HG03066 (cell line): ENCODE measurements at regions not wholly inside any gene's neighbourhood (a gene's known extent, or its start where the extent isn't known, plus 50 kb on each side); places are given as distances from the start of the nearest gene placed in this dataset.
"Not testable (repeated sequence)": the region's sequence is repeated elsewhere in the genome, so short reads cannot be mapped to it uniquely, and the experiment has no call there.

Experiments used
- ATAC-seq: cut with Tn5 transposase; IDR thresholded peaks from one replicate; pipeline ENCODE4 v1.9.1; 2021; ENCODE audit warnings: low read depth; ENCODE audit not compliant: unreplicated experiment

DNA sequence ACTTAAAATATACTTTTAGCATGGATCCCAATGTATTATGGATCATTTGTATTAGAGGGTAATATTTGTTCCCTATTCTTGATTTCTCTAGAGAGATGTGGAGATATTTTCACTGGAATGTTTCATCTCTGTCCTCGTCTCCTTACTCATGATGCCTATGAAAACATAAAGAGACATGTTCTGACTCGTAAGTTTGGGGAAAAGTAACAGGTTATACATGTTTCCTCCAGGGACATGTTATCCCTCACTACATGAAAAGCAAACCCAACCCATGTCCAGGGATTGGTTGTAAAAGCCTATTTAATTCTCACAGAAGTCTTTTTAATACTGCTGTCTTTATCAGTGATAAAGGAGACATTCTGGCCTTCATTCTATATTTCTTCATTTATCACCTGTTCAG, 621.4 kb downstream of the GABRG1 start:
- no peak for ATAC-seq

DNA sequence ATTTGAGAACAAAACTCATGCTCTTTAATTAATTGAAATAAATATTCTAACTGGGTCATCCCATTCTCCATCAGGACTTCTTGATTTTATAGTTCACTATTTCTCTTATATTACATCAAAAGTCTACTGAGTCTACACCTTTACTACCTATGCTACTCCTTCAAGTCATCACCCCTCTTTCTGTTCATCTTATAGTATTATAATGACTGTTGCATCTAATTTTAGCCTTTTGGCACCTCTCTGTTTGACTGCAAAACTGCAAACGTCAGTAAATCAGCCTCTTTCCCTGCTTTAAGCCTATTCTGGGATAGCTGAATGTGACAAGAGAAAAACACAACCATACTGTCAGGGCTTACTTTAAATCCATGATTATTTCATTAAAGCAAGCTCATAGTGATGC, 639.1 kb downstream of the GABRG1 start:
- no peak for ATAC-seq

DNA sequence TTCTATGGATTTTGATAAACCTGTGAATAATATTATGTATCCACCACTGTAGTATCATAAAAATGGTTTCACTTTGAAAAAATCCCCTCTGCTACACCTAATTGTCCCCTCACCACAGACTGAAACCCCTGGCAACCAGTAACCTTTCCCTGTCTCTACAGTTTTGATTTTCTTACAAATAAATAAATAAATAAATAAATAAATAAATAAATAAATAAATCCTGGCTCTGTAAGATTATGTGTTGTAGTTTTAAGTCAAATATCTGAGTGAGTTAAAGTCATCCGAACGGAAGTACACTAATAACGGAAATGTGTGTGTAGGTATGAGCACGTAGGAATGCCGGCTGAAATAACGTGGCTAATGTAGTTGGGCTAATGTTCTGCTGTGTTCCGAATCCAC, 641.5 kb downstream of the GABRG1 start:
- no peak for ATAC-seq

DNA sequence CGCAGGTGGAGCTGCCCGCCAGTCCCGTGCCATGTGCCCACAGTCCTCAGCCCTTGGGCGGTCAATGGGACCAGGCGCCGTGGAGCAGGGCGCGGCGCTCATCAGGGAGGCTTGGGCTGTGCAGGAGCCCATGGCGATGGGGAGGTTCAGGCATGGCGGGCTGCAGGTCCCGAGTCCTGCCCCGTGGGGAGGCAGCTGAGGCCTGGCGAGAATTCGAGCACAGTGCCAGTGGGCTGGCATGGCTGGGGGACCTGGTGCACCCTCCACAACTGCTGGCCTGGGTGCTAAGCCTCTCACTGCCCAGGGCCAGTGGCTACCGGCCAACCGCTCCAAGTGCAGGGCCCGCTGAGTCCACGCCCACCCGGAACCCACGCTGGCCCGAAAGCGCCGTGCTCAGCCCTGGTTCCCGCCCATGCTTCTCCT, 646.5 kb downstream of the GABRG1 start:
- no peak for ATAC-seq

DNA sequence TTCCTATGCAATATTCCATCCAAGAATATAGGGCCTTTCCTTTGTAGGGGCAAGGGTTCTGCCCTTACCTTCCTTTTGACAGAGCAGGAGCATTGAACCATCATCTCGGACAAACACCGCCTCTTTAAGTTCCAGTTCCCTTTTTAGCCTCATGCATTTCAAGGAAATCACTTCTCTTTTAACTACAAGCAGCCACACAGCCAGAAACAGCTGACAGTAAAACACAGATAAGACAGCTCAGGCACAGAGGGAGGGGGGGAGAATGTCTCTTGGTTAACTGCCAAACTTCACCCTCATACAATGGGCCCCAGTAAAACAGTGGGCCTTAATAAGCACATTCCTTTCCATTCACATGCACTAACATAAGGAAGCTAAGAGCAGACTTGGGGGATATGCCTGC, 648.3 kb downstream of the GABRG1 start:
- no peak for ATAC-seq

DNA sequence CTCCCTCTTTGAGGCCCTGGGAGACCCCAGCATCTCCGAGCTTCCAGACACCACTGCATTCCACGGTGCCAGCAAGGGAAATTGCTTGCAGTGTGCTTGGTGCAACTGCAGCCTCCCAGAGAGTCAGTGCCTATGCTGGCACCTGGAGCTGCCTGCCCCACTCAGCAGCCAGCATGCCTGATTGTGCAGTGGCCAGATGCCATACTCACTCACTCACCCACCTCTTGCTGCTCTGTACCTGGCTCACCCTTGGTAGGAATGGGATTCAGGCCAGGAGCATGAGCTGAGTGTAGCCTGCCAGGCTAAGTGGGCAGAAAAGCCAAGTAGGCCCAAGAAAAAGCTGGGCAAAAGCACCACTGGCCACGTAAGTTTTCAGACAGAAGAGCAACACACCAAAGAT, 651.4 kb downstream of the GABRG1 start:
- no peak for ATAC-seq

DNA sequence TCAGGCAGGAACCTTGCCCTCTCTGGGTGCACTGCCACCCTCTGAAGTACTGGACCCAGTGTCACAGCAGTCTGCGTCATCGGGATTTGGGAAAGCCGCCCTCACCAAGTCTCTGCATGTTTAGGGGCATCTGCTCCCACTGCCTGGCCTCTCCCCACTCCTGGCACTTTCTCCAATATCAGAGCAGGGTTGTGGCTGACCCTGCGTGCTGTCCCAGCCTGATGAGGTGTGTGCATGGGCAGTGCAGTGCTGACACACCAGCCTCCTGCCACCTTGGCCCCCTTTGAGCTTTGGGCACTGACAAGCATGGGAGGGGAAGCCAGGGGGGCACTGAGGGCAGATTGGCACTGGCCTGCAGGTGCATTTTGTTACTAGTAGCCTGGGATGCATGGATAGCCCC, 652.5 kb downstream of the GABRG1 start:
- no peak for ATAC-seq

DNA sequence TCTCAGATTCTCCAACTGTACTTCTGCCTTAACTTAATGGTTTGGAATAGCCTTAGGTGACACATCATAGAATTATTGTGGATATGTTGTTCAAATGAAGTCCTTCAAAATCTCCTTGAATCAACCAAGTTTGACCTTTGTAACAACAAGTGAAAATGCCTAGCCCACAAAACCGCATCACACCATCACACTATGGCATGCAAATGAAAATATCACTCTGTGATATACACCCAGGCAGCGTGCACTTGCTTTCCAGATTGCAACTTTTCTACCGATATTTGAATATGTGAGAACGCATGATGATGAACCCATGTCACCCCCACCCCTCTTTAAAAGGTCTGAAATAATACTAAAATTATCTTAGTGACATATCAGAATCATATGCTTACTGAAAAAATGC, 656.7 kb downstream of the GABRG1 start:
- no peak for ATAC-seq

GRCh38 chr4:45460157-45460556, 663.7 kb downstream of the GABRG1 start:
- ATAC-seq = not testable (repeated sequence)

GRCh38 chr4:45455217-45455616, 668.6 kb downstream of the GABRG1 start:
- ATAC-seq = no peak

DNA sequence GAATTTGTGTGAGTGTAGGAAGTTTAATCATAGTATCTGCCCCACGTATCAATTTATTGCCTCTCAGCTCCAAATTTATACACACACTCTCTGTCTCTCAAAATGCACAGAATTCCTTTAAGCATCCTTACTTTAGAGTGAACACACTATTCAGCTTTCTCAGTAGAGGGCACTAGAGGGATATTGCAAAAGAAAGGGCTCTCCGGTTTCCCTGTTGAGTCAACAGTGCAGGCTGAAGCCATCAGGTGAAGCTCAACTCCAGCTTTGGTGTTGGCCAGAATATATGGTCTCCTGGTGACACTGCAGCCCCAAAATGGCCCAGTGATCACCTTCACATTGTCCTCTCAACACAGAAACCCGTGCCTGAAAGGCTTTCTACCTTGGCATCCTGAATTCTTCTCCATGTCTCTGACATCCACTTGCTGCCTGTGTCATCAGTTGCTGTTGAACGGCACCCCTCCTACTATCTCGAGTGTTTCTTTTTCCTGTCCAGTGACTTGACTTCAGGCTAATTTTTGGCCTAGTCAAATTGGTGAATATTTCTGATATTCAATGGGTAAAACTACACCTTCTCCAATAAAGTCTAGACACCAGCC, 670.5 kb downstream of the GABRG1 start:
- ATAC-seq = no peak

GRCh38 chr4:45442466-45442865, 681.4 kb downstream of the GABRG1 start:
- ATAC-seq = no peak

GRCh38 chr4:45438047-45438446, 685.8 kb downstream of the GABRG1 start:
- ATAC-seq = no peak

DNA sequence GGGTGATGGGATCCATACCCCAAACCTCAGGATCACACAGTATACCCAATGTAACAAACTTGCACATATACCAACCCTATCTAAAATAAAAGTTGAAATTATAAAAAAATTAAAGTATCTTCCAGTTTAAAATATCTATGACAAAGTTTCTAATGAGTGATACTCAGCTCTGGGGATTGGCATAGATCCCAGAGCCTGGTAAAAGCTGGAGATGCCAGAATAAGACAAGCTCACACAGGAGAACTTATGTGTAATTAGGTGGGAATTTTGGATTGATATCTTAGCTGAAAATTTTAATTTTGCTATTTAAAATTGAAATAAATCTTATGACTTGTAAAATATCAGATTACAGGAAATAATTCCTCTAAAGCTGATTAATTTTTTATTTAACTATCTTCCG, 686.5 kb downstream of the GABRG1 start:
- ATAC-seq = no peak

- no peak for ATAC-seq
Measured at GRCh38 chr4:45425135-45425534, 698.7 kb downstream of the GABRG1 start.

DNA sequence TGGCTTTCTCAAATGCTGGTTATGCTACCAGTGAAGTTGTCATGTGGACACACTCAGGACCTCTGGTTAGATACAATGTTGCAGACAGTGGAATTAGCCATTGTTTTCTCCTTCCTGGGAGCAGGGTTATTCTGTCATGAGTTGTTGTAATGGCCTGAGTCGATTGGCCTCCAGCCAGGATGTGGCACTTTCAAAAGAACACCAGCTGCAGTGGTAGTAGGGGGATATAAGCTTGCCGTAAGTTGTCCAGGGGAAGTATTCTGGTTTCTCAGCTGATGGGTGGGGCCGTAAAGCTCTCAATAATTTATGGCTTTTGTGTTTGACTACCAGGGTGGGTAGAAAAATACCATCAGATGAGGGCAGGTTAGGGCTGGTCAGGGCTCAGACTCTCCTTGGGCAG, 697.5 kb upstream of the GNPDA2 start:
- ATAC-seq = no peak

DNA sequence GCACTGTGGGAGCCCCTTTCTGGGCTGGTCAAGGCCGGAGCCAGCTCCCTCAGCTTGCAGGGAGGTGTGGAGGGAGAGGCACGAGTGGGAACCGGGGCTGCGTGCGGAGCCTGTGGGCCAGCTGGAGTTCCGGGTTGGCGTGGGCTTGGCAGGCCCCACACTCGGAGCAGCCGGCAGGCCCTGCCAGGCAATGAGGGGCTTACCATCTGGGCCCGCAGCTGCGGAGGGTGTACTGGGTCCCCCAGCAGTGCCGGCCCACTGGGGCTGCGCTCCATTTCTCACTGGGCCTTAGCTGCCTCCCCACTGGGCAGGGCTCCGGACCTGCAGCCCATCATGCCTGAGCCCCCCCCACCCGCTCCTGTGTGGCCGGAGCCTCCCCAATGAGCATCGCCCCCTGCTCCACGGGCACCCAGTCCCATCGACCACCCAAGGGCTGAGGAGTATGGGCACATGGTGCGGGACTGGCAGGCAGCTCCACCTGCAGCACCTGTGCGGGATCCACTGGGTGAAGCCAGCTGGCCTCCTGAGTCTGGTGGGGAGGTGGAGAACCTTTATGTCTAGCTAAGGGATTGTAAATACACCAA, 693.8 kb upstream of the GNPDA2 start:
- not testable (repeated sequence) for ATAC-seq

GRCh38 chr4:45410701-45411210, 684.4 kb upstream of the GNPDA2 start:
- no peak for ATAC-seq

GRCh38 chr4:45409536-45409935, 683.2 kb upstream of the GNPDA2 start:
- no peak for ATAC-seq

- no peak for ATAC-seq
Measured at GRCh38 chr4:45408996-45409395, 682.6 kb upstream of the GNPDA2 start.

DNA sequence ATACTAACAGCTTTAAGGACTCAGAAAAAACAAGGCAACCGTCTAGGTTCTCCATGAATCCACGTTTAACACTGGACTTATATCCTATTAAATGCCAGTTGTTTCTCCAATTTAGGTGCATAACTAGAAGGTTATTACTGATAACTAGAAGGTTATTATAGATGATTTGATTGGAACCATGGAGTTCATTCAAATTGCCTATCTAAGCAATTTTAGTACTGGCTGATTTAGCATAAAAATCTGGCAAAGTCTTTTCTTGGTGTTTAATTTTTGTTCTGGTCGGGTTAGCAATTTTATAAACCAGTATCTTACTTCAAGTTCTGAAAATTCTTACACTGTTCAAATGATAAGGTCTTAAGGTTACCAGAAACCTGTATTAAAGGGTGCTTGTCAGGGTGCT, 672.8 kb upstream of the GNPDA2 start:
- no peak for ATAC-seq

- ATAC-seq = no peak
Measured at GRCh38 chr4:45385306-45385705, 659.0 kb upstream of the GNPDA2 start.

GRCh38 chr4:45370408-45370807, 644.1 kb upstream of the GNPDA2 start:
- ATAC-seq = no peak
